ENCODE measurements at regions not wholly inside any gene's neighbourhood (a gene's known extent, or its start where the extent isn't known, plus 50 kb on each side); places are given as distances from the start of the nearest gene placed in this dataset.

DNA sequence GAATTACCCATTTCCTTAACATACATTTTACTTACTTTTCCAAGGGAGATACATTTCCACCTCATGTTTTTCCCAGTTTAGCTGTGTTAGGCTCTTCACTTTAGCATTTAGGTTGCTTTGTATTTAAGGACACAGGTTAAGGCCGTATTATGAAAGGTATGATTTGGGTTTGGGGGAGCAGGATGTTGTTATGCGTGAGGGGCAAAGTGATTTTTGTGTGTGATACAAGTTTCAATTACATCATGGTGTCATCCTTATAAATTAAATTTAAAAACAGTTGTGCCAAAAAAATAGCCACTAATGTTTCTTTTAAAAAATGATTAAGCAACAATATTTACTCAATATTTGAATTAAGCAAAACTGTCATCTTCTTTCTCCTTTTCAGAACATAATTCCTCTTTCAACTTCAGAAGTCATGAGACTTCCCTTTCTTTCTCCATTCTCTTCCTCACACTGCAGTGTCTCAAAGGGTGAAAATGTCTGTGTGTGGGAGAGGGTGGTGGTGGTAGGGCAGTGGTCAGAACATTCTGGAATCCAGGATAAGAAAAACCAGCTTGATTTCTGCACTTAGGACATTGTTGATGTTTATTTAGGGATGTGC, 126.2 kb downstream of the KCNRG start:
- Histone ChIP-seq H3K4me1 (ENCODE audit: control insufficient read depth, insufficient read depth, low read length) (no peaks in the 10 kb centered on the region), H3K27me3 (ENCODE audit: control insufficient read depth in 1 of 2, insufficient read depth in 2 of 2, low read length in 2 of 2) (no peaks in the 10 kb centered on the region), H3K27ac (ENCODE audit: low read length) (no peak overlapping the region), H3K9ac (ENCODE audit: low read length in 2 of 2) (no peak overlapping the region), H3K9me3 (ENCODE audit: control insufficient read depth in 2 of 2, low read length in 2 of 2) (no peaks in the 10 kb centered on the region), H3K4me3 (ENCODE audit: low read length in 2 of 2) (no peak overlapping the region), H3K36me3 (ENCODE audit: control insufficient read depth in 2 of 2, insufficient read depth in 2 of 2, low read length in 2 of 2) (no peaks in the 10 kb centered on the region)

DNA sequence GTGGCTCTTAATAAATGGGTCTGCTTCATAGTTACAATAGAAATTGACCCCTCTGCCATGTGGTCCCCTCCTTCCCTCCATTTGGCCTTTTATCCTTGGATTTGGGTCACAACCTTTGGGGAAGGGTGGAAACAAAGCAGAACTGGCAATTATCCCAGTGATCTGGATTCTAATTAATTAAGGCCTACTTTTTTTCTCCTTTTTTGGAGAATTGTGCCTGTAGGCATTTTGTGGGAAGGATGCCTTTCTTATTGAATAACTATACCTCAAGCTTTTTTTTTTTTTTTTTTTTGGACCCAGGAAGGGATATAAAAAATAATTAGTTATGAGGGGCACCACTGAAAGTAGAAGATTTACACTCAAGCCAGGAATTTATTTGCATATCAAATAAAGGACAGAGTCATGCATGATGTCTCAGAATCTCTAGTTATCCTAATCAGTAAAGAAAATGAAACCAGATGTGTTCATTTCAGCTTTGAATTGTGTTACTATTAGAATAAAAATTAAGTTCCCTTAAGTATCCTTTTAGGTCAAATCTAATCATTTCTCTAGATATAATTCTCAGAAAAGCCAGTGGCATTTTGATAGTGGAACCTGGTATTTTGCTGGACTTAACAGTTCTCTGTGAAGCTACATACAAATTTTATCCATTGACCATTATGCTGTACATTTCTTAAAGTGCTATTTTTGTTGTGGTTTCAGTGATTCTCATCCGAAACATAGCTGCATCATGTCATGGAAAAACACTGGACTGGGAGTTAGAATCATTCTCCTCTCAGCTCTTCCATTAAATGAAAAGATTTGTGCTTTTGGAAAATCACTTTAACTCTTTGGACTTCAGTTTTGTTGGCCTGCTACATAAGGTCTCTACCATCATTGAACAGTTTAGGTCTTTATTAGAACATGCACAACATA, 129.3 kb downstream of the KCNRG start:
- Histone ChIP-seq H3K27me3 (ENCODE audit: control insufficient read depth in 1 of 2, insufficient read depth in 2 of 2, low read length in 2 of 2) (no peaks in the 10 kb centered on the region), H3K4me1 (ENCODE audit: control insufficient read depth, insufficient read depth, low read length) (no peaks in the 10 kb centered on the region), H3K9me3 (ENCODE audit: control insufficient read depth in 2 of 2, low read length in 2 of 2) (no peaks in the 10 kb centered on the region), H3K27ac (ENCODE audit: low read length) (no peak overlapping the region), H3K36me3 (ENCODE audit: control insufficient read depth in 2 of 2, insufficient read depth in 2 of 2, low read length in 2 of 2) (no peaks in the 10 kb centered on the region), H3K9ac (ENCODE audit: low read length in 2 of 2) (no peak overlapping the region), H3K4me3 (ENCODE audit: low read length in 2 of 2) (no peak overlapping the region)

DNA sequence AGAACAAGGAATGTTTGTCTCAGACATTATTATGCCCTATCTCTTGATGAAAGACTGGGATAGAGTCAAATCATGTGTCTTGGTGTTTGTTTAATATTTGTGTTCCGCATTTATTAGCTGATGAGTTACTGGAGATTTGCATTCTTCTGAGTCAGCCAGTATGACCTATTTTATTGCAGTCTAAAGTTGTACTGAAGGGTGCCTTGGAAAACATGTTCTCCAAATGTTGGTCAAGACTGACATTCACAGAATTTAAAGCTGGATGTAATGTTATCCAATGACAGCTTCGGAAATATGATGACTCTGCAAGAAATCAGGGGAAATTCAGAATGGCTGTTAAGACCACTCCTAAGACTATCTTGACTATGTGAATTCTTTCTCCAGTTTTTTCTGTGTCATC, 134.0 kb downstream of the KCNRG start:
- Histone ChIP-seq H3K36me3 (ENCODE audit: control insufficient read depth in 2 of 2, insufficient read depth in 2 of 2, low read length in 2 of 2) (no peaks in the 10 kb centered on the region), H3K9me3 (ENCODE audit: control insufficient read depth in 2 of 2, low read length in 2 of 2) (no peaks in the 10 kb centered on the region), H3K4me3 (ENCODE audit: low read length in 2 of 2) (no peak overlapping the region), H3K9ac (ENCODE audit: low read length in 2 of 2) (no peak overlapping the region), H3K27me3 (ENCODE audit: control insufficient read depth in 1 of 2, insufficient read depth in 2 of 2, low read length in 2 of 2) (no peaks in the 10 kb centered on the region), H3K4me1 (ENCODE audit: control insufficient read depth, insufficient read depth, low read length) (no peaks in the 10 kb centered on the region), H3K27ac (ENCODE audit: low read length) (no peak overlapping the region)

DNA sequence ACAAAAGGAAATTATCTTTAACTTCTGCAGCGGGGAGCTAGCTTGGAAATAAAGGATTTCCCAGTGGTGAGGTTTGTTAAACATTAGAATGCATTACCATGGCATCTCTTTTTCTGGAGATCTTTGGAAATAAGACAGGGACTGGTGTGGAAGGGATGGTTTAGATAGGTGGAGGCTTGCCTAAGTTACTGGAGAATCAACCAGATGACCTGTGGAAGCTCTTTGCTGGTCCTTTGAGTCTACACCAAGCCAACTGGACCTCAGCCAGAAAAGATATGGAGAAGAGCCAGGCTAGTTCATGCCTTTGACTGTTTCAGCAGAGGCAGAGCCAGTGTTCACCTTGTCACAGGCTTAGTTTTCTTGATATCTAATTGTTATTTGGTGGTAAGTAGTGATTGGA, 134.7 kb downstream of the KCNRG start:
- Histone ChIP-seq H3K27ac (ENCODE audit: low read length) (no peak overlapping the region), H3K4me1 (ENCODE audit: control insufficient read depth, insufficient read depth, low read length) (no peaks in the 10 kb centered on the region), H3K4me3 (ENCODE audit: low read length in 2 of 2) (no peak overlapping the region), H3K36me3 (ENCODE audit: control insufficient read depth in 2 of 2, insufficient read depth in 2 of 2, low read length in 2 of 2) (no peaks in the 10 kb centered on the region), H3K9ac (ENCODE audit: low read length in 2 of 2) (no peak overlapping the region), H3K9me3 (ENCODE audit: control insufficient read depth in 2 of 2, low read length in 2 of 2) (no peaks in the 10 kb centered on the region), H3K27me3 (ENCODE audit: control insufficient read depth in 1 of 2, insufficient read depth in 2 of 2, low read length in 2 of 2) (no peaks in the 10 kb centered on the region)

DNA sequence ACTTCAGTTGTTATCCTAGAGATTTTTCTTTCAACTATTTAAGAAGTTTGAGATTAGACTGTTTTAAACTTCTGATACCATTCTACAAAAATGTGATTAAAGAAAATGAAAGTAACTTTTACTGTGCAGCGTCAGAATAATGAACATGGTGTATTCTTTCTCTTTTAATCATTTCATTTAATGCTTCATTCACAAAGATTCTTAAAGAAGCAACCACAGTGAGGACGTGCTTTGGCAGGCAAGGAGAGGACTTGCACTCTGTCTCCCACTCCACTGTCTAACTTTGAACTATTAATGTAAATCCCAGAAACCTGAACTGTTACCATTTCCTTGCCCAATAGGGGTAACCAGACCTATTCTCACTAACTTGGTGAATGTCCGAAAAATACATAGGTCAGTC, 137.0 kb downstream of the KCNRG start:
- Histone ChIP-seq H3K9ac (ENCODE audit: low read length in 2 of 2) (no peak overlapping the region), H3K9me3 (ENCODE audit: control insufficient read depth in 2 of 2, low read length in 2 of 2) (no peaks in the 10 kb centered on the region), H3K4me3 (ENCODE audit: low read length in 2 of 2) (no peak overlapping the region), H3K36me3 (ENCODE audit: control insufficient read depth in 2 of 2, insufficient read depth in 2 of 2, low read length in 2 of 2) (no peaks in the 10 kb centered on the region), H3K4me1 (ENCODE audit: control insufficient read depth, insufficient read depth, low read length) (no peaks in the 10 kb centered on the region), H3K27me3 (ENCODE audit: control insufficient read depth in 1 of 2, insufficient read depth in 2 of 2, low read length in 2 of 2) (no peaks in the 10 kb centered on the region), H3K27ac (ENCODE audit: low read length) (no peak overlapping the region)

DNA sequence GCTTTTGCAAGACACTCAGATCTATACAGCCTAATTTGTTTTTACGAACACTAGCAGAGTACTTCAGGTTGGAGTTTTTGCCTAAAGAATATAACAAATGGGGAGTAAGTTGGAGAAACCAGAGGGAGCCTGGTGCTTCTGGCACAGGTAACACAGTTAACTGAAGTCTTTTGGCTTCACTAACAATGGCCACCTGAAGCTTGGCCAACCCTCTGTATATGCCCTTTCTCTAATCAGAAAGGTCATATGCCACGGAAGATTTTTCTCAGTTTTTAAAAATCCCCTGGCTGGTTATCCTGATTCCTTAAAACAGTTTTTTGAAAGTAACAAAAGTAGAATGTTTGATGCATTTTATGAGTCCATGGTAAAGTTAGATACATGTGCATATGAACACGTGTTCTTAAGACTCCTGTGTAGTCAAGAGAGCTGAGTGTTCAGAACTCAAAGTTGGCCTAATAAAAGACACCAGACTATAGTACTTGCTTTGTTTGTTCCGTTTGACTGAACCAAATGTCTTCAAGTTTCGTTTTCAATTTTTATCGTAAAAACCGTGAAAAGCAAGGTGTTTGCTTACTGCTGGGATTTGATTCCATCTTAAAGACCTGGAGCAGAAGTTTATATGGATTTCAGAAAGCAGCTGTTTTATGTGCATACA, 137.5 kb downstream of the KCNRG start:
- Histone ChIP-seq H3K27ac (ENCODE audit: low read length) (no peak overlapping the region), H3K4me1 (ENCODE audit: control insufficient read depth, insufficient read depth, low read length) (no peaks in the 10 kb centered on the region), H3K9me3 (ENCODE audit: control insufficient read depth in 2 of 2, low read length in 2 of 2) (no peaks in the 10 kb centered on the region), H3K9ac (ENCODE audit: low read length in 2 of 2) (no peak overlapping the region), H3K4me3 (ENCODE audit: low read length in 2 of 2) (no peak overlapping the region), H3K27me3 (ENCODE audit: control insufficient read depth in 1 of 2, insufficient read depth in 2 of 2, low read length in 2 of 2) (no peaks in the 10 kb centered on the region), H3K36me3 (ENCODE audit: control insufficient read depth in 2 of 2, insufficient read depth in 2 of 2, low read length in 2 of 2) (no peaks in the 10 kb centered on the region)

DNA sequence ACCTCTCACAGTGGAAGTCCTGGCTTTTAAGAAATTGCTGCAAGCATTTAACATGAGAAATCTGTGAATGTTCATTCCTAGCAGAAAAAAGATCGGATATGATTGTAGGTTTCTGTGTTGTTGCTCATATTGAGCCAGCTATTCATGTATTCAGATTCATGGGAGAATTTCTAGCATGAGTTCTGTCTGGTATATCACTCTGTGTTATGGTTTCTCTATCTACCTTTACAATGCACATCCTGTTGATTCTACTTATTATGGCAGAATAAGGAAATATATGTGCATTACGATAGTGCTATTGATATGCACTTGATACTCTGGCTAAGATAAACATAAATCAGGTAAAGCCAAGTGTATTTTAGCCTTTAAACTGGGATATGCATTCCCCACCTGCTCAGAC, 138.2 kb downstream of the KCNRG start:
- Histone ChIP-seq H3K4me3 (ENCODE audit: low read length in 2 of 2) (no peak overlapping the region), H3K27me3 (ENCODE audit: control insufficient read depth in 1 of 2, insufficient read depth in 2 of 2, low read length in 2 of 2) (no peaks in the 10 kb centered on the region), H3K4me1 (ENCODE audit: control insufficient read depth, insufficient read depth, low read length) (no peaks in the 10 kb centered on the region), H3K27ac (ENCODE audit: low read length) (no peak overlapping the region), H3K36me3 (ENCODE audit: control insufficient read depth in 2 of 2, insufficient read depth in 2 of 2, low read length in 2 of 2) (no peaks in the 10 kb centered on the region), H3K9ac (ENCODE audit: low read length in 2 of 2) (no peak overlapping the region), H3K9me3 (ENCODE audit: control insufficient read depth in 2 of 2, low read length in 2 of 2) (no peaks in the 10 kb centered on the region)

DNA sequence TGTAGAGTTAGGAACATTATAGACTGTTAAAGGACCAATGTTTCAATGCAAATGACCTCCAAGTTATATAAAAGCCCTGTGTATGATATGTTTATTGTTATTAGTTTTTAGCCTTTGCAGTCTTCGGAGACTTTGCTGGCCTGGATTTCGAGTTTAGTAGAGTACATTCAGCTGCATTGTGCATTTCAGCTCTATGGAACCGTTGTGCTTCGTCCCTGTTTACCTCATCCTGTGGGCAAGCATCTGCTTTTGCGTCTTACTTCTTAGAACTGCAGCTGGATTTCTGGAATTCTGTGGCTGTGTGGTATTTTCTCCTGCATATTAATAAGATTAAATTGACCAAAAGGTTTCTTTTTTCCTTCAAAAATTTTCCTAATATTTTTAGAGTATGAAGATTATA, 138.6 kb downstream of the KCNRG start:
- no peaks in the 10 kb centered on the region for H3K4me1 ChIP-seq (ENCODE audit: control insufficient read depth, insufficient read depth, low read length)
- H3K27me3 ChIP-seq (ENCODE audit: control insufficient read depth in 1 of 2, insufficient read depth in 2 of 2, low read length in 2 of 2): no peaks in the 10 kb centered on the region
- no peaks in the 10 kb centered on the region for H3K9me3 ChIP-seq (ENCODE audit: control insufficient read depth in 2 of 2, low read length in 2 of 2)
- no peaks in the 10 kb centered on the region for H3K36me3 ChIP-seq (ENCODE audit: control insufficient read depth in 2 of 2, insufficient read depth in 2 of 2, low read length in 2 of 2)
- H3K27ac ChIP-seq (ENCODE audit: low read length): no peak overlapping the region
- H3K9ac ChIP-seq (ENCODE audit: low read length in 2 of 2): no peak overlapping the region
- H3K4me3 ChIP-seq (ENCODE audit: low read length in 2 of 2): no peak overlapping the region

DNA sequence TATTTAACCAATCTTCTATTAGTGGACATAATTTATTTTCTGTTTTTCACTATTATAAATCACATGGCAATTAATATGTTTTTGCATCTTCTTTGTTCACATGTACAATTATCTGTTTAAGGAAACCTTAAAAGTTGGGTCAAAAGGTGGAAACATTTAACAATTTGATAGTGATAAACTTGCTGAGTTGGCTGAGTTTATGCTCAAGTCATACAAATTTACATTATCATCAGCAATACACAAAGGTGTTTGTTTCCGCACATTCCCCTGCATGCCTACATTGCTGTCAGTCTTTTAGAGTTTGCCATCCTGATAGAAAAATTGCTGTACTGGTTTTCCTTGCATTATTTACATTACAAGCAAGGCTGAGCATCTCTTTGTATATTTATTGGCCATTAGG, 139.5 kb downstream of the KCNRG start:
- no peaks in the 10 kb centered on the region for H3K9me3 ChIP-seq (ENCODE audit: control insufficient read depth in 2 of 2, low read length in 2 of 2)
- no peaks in the 10 kb centered on the region for H3K4me1 ChIP-seq (ENCODE audit: control insufficient read depth, insufficient read depth, low read length)
- H3K9ac ChIP-seq (ENCODE audit: low read length in 2 of 2): no peak overlapping the region
- no peak overlapping the region for H3K4me3 ChIP-seq (ENCODE audit: low read length in 2 of 2)
- H3K27me3 ChIP-seq (ENCODE audit: control insufficient read depth in 1 of 2, insufficient read depth in 2 of 2, low read length in 2 of 2): no peaks in the 10 kb centered on the region
- no peaks in the 10 kb centered on the region for H3K36me3 ChIP-seq (ENCODE audit: control insufficient read depth in 2 of 2, insufficient read depth in 2 of 2, low read length in 2 of 2)
- no peak overlapping the region for H3K27ac ChIP-seq (ENCODE audit: low read length)

DNA sequence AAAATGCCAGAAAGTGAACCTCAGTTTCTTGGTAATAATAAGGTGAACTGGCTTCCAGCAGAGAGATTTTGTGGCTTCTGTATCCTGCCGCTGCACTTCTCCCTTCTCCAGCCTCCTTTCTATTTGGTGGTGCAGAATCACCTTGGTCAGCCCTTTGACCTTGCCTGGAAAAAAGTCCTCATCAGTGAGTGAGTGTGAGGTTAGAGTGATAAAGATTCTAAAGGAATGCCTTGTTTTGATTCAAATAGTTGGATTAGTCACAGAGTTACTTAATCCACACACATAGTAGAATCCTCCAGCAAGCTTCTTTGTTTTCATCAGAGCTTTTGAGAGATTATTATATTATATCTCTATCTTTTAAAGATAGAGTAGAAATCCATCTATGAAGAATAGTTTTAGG, 140.9 kb downstream of the KCNRG start:
- Histone ChIP-seq H3K27ac (ENCODE audit: low read length) (no peak overlapping the region), H3K9ac (ENCODE audit: low read length in 2 of 2) (no peak overlapping the region), H3K27me3 (ENCODE audit: control insufficient read depth in 1 of 2, insufficient read depth in 2 of 2, low read length in 2 of 2) (no peaks in the 10 kb centered on the region), H3K4me3 (ENCODE audit: low read length in 2 of 2) (no peak overlapping the region), H3K4me1 (ENCODE audit: control insufficient read depth, insufficient read depth, low read length) (no peaks in the 10 kb centered on the region), H3K36me3 (ENCODE audit: control insufficient read depth in 2 of 2, insufficient read depth in 2 of 2, low read length in 2 of 2) (no peaks in the 10 kb centered on the region), H3K9me3 (ENCODE audit: control insufficient read depth in 2 of 2, low read length in 2 of 2) (no peaks in the 10 kb centered on the region)
